NT2/D1 (cell line): ENCODE measurements at regions not wholly inside any gene's neighbourhood (a gene's known extent, or its start where the extent isn't known, plus 50 kb on each side); places are given as distances from the start of the nearest gene placed in this dataset.
"Not testable (repeated sequence)": the region's sequence is repeated elsewhere in the genome, so short reads cannot be mapped to it uniquely, and the experiment has no call there.

Experiments used
- SUZ12 ChIP-seq: IDR thresholded peaks from 2 replicates; pipeline ENCODE4 v1.6.1; 2011; ENCODE audit not compliant: insufficient read length, insufficient read depth; ENCODE audit errors: extremely low read depth
- YY1 ChIP-seq: IDR thresholded peaks from 2 replicates; pipeline ENCODE4 v1.6.1; 2011; ENCODE audit not compliant: insufficient read length, insufficient read depth
- ZNF274 ChIP-seq: IDR thresholded peaks from 2 replicates; pipeline ENCODE4 v1.6.1; 2011; ENCODE audit warnings: mild to moderate bottlenecking, low read depth, low read length

DNA sequence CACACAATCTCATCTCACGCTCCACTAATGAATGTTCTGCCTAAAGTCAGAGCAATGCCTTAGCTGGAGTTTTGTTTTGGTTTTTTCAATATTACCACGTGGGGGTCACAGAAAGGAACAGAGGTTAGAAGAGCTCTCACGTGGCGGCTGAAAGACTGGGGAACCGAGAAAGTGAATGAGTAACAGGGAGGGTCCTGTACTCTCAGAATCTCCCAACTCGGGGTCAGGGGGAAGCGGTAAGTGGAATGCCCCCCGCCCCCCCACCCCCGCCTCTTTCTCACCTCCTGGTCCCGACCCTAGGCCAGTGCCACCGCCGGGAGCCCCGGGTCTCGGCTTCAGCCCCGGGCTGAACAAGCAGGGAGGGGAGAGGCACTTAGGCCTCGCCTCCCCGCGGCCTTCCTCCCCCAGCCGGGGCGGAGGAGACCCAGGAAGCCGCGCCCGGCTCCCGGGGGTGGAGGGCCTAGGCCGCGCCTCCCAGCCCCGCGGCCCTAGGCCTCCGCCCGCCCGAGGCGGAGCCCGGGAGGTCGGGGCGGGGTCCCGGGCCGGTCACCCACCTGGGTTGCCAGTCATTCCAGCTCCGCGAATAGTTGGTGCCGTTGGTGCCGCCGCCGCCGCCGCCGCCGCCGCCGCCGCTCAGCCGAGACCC lies 98.0 kb upstream of the METTL9 start:
- not testable (repeated sequence) for TF ChIP-seq ZNF274, SUZ12, YY1
